Thyroid gland (tissue), 4 donors: ENCODE measurements at regions not wholly inside any gene's neighbourhood (a gene's known extent, or its start where the extent isn't known, plus 50 kb on each side); places are given as distances from the start of the nearest gene placed in this dataset.
A peak's percentile ranks its signal among the peaks of the same experiment; 100 is the strongest.

Experiments used
- DNase-seq, 2 donors: peaks; one replicate each; pipeline ENCODE4 v3.0.0-alpha.2; 2019
- H3K27ac ChIP-seq, 3 donors: fragments of 200-600 bp; sonication (generic); 1 replicate in 2 of 3; 2 replicates in 1 of 3; pipeline ENCODE4 v1.5.1; 2016 to 2019; ENCODE audit warnings: mild to moderate bottlenecking in 1 of 3, moderate library complexity in 1 of 3
- H3K27me3 ChIP-seq: fragments of 200-600 bp; sonication (generic); one replicate; pipeline ENCODE4 v1.5.1; 2019
- H3K36me3 ChIP-seq, 2 donors: fragments of 200-600 bp; sonication (generic); one replicate each; pipeline ENCODE4 v1.5.1; 2016 to 2019
- H3K4me1 ChIP-seq, 2 donors: fragments of 200-600 bp; sonication (generic); one replicate each; pipeline ENCODE4 v1.5.1; 2017 to 2019
- H3K4me3 ChIP-seq, 3 donors: fragments of 200-600 bp; sonication (generic); replicated peaks in 1 of 3; 1 replicate in 2 of 3; 2 replicates in 1 of 3; pipeline ENCODE4 v1.5.1; 2016; ENCODE audit warnings: mild to moderate bottlenecking in 1 of 3
- H3K9me3 ChIP-seq: fragments of 200-600 bp; sonication (generic); one replicate; pipeline ENCODE4 v1.5.1; 2017
- POLR2A ChIP-seq, 2 donors: fragments of 450-650 bp; IDR thresholded peaks; one replicate each; pipeline ENCODE4 v1.6.1; 2017; ENCODE audit warnings: antibody characterized with exemption in 2 of 2, mild to moderate bottlenecking in 2 of 2, moderate library complexity in 1 of 2
- WGBS, 2 donors: methylation state at CpG; one replicate each; pipeline ENCODE4 v1.1.5; 2017; 5-methylcytosine and 5-hydroxymethylcytosine counted together
- intact Hi-C: fragments of 100-400 bp; cut with DNase I; formaldehyde crosslinking; loops from one replicate; pipeline ENCODE4 v1.15.1; 2023
- TF ChIP-seq, protein P1 (sequence below), 6 experiments: fragments of 200-600 bp in 3 of 6; fragments of 450-650 bp in 3 of 6; sonication (generic) in 3 of 6; IDR thresholded peaks; one replicate each; pipeline ENCODE4 v1.5.1; 2016 to 2019; ENCODE audit warnings: antibody characterized with exemption in 6 of 6, mild to moderate bottlenecking in 2 of 6, inconsistent platforms in 1 of 6, moderate library complexity in 1 of 6

DNA sequence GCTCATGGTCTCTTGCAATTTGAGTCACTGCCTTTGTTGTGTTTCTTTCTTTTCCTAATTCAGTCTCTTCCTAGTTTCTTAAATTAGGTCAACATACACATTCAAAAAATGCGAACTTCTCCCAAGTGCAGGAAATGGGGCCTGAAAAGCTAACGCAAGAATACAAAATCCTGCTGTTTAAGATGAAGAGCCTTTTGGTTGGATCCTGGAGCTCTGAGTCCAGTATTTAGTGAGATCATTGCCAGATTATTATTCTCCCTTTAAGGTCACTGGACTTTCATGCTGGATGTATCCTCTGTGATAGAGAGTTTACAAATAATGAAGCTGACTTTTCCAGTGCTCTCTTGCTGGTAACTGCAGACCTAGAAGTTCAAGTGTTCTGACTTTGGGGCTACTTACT lies 401.9 kb upstream of the MKI67 start:
- H3K27ac ChIP-seq = no peak overlapping the region
- H3K4me3 ChIP-seq = no peak overlapping the region
- H3K27me3 ChIP-seq = no peaks in the 10 kb centered on the region
- TF ChIP-seq, protein P1, sequence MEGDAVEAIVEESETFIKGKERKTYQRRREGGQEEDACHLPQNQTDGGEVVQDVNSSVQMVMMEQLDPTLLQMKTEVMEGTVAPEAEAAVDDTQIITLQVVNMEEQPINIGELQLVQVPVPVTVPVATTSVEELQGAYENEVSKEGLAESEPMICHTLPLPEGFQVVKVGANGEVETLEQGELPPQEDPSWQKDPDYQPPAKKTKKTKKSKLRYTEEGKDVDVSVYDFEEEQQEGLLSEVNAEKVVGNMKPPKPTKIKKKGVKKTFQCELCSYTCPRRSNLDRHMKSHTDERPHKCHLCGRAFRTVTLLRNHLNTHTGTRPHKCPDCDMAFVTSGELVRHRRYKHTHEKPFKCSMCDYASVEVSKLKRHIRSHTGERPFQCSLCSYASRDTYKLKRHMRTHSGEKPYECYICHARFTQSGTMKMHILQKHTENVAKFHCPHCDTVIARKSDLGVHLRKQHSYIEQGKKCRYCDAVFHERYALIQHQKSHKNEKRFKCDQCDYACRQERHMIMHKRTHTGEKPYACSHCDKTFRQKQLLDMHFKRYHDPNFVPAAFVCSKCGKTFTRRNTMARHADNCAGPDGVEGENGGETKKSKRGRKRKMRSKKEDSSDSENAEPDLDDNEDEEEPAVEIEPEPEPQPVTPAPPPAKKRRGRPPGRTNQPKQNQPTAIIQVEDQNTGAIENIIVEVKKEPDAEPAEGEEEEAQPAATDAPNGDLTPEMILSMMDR (IDR thresholded peaks at IDR 0.05) = no peak
- no peak for TF ChIP-seq POLR2A (IDR thresholded peaks at IDR 0.05)
- H3K36me3 ChIP-seq = no peaks in the 10 kb centered on the region
- no peak for DNase-seq
- H3K9me3 ChIP-seq = no peaks in the 10 kb centered on the region
- intact Hi-C loops = no loop called here
- WGBS, 2 donors = 89 to 91% methylated on average over 2 of the region's 2 CpGs
- peaks cover 3 to 11% of the 10 kb centered on the region in 2 donors for H3K4me1 ChIP-seq

DNA sequence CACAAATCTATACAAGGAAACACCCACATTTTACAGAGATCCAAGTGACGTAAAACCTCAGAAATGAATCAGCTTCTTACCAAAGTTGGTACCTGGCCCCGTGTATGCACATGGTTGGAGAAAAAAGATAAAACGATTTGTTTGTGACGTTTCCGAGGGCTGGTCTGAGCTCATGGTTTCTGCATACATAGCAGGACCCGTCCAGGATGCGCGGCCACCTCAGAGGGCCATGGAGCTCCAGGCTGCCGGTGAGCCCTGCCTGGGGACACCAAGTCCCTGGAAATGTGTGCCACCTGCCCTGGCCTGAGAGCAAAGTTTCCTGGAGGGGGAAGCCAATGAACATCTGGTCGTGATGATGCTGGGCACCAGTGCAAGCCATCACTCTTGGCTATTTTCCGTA lies 402.6 kb upstream of the MKI67 start:
- Histone ChIP-seq H3K27ac (no peak overlapping the region), H3K4me3 (no peak overlapping the region), H3K36me3 (no peaks in the 10 kb centered on the region), H3K27me3 (no peaks in the 10 kb centered on the region), H3K9me3 (no peaks in the 10 kb centered on the region), H3K4me1 (peaks cover 3 to 11% of the 10 kb centered on the region in 2 donors)
- DNase-seq = no peak
- 82 to 87% methylated on average over 9 to 11 of the region's 11 CpGs for WGBS, 2 donors
- intact Hi-C loops = no loop called here
- TF ChIP-seq POLR2A (IDR thresholded peaks at IDR 0.05) = no peak
- TF ChIP-seq, protein P1 (IDR thresholded peaks at IDR 0.05) = no peak

DNA sequence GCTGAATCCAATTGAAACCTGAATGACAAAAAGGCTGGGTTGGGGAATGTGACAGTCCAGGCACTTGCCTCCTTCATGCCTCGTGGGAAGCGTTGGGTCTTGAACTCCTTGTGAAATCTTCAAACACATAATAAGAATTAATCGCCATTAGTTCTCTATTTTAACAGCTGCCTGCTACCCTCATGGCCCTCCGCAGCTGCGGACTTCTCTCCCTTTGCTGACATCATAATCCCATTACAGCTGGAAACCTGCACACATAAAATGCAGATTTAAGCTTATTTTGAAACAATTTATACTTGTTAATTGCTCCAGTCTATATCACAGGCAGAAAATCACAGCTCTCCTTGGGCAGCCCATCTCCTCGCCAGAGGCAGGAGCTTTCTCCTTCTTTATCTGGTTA lies 403.0 kb upstream of the MKI67 start:
- TF ChIP-seq, protein P1 (IDR thresholded peaks at IDR 0.05) = no peak
- TF ChIP-seq POLR2A (IDR thresholded peaks at IDR 0.05) = no peak
- DNase-seq = no peak
- peaks cover 3 to 11% of the 10 kb centered on the region in 2 donors for H3K4me1 ChIP-seq
- 77 to 81% methylated on average over 6 of the region's 6 CpGs for WGBS, 2 donors
- H3K27me3 ChIP-seq = no peaks in the 10 kb centered on the region
- no peak overlapping the region for H3K27ac ChIP-seq
- H3K9me3 ChIP-seq = no peaks in the 10 kb centered on the region
- no peak overlapping the region for H3K4me3 ChIP-seq
- no peaks in the 10 kb centered on the region for H3K36me3 ChIP-seq
- intact Hi-C loops = no loop called here

DNA sequence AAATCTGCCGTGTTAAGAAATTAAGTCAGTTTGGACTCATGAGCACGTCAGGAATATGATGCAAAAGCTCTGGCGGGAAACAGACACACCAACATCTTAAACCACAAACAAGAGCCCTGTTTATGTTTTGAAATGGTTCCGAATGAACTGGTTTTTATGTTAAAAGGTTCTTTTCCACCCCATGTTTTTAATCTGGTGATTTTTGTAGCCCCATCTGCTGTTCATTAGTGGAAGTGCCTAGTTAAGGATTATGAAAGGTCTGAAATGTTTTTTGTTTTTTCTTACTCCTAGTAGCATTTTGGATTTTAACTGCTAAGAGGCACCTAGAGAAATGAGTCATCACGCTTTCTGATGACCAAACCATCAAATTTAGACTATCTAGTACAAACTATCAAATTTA lies 404.1 kb upstream of the MKI67 start:
- DNase-seq = no peak
- Histone ChIP-seq H3K27me3 (no peaks in the 10 kb centered on the region), H3K4me1 (peaks cover 3 to 11% of the 10 kb centered on the region in 2 donors), H3K9me3 (no peaks in the 10 kb centered on the region), H3K4me3 (no peak overlapping the region), H3K36me3 (no peaks in the 10 kb centered on the region), H3K27ac (no peak overlapping the region)
- WGBS, 2 donors = 47 to 49% methylated on average over 5 of the region's 5 CpGs
- TF ChIP-seq POLR2A (IDR thresholded peaks at IDR 0.05) = no peak
- TF ChIP-seq, protein P1 (IDR thresholded peaks at IDR 0.05) = peak in 4 of 6 experiments; percentile 26 to 59 (median 41)
- intact Hi-C loops = no loop called here

DNA sequence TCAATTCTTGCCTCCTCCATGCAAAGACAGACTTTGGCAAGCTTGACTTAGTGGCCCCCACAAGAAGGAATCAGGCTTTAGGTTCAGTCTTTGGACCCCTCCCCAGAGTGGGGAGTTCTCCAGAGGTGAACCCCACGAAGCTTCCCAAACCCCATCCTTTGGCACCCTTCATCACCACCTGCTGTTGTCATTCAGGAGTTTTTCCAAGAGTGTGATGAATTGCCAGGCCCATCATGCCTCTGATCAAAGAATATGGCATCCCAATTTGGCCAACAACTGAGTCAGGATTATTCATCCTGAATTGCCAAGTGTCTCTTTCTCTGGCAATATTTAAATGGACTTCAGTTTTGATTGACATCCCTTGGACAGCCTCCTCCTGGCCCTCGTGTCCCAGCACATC lies 404.7 kb upstream of the MKI67 start:
- Histone ChIP-seq H3K27me3 (no peaks in the 10 kb centered on the region), H3K4me1 (peaks cover 3 to 11% of the 10 kb centered on the region in 2 donors), H3K36me3 (no peaks in the 10 kb centered on the region), H3K9me3 (no peaks in the 10 kb centered on the region), H3K27ac (no peak overlapping the region), H3K4me3 (no peak overlapping the region)
- TF ChIP-seq POLR2A (IDR thresholded peaks at IDR 0.05) = no peak
- TF ChIP-seq, protein P1 (IDR thresholded peaks at IDR 0.05) = no peak
- intact Hi-C loops = no loop called here
- DNase-seq = no peak
- 44 to 92% methylated on average over 2 of the region's 2 CpGs for WGBS, 2 donors
